Thoracic aorta (tissue), 2 donors: ENCODE measurements at regions not wholly inside any gene's neighbourhood (a gene's known extent, or its start where the extent isn't known, plus 50 kb on each side); places are given as distances from the start of the nearest gene placed in this dataset.
A peak's percentile ranks its signal among the peaks of the same experiment; 100 is the strongest.

Experiments used
- ATAC-seq: fragments of 150-250 bp; one replicate; pipeline ENCODE4 v1.8.0; 2017; ENCODE audit warnings: low read depth; ENCODE audit not compliant: insufficient number of reproducible peaks, low FRiP score
- DNase-seq: peaks from one replicate; pipeline ENCODE4 v3.0.0-alpha.2; 2020; ENCODE audit warnings: low spot score
- H3K27ac ChIP-seq, 2 donors: fragments of 200-600 bp; sonication (generic); 1 replicate in 1 of 2; 2 replicates in 1 of 2; pipeline ENCODE4 v1.5.1; 2016; ENCODE audit warnings: mild to moderate bottlenecking in 2 of 2, moderate library complexity in 2 of 2
- H3K27me3 ChIP-seq: fragments of 200-600 bp; sonication (generic); replicated peaks from 2 replicates; pipeline ENCODE4 v1.6.0; 2016; ENCODE audit warnings: mild to moderate bottlenecking; ENCODE audit not compliant: insufficient read depth
- H3K36me3 ChIP-seq: fragments of 200-600 bp; sonication (generic); one replicate; pipeline ENCODE4 v1.5.1; 2016
- H3K4me1 ChIP-seq, 2 donors: fragments of 200-600 bp; sonication (generic); 1 replicate in 1 of 2; 2 replicates in 1 of 2; pipeline versions ENCODE4 v1.5.1 to v1.6.0; 2016; ENCODE audit warnings: low read depth in 2 of 2, mild to moderate bottlenecking in 1 of 2; ENCODE audit not compliant: control insufficient read depth in 1 of 2
- H3K4me3 ChIP-seq: fragments of 200-600 bp; sonication (generic); 2 replicates; pipeline ENCODE4 v1.5.1; 2016; ENCODE audit warnings: mild to moderate bottlenecking
- H3K9me3 ChIP-seq: fragments of 200-600 bp; sonication (generic); 2 replicates; pipeline ENCODE4 v1.5.1; 2016
- TF ChIP-seq, protein P1 (sequence below): fragments of 200-600 bp; sonication (generic); IDR thresholded peaks from one replicate; pipeline ENCODE4 v1.5.1; 2019; ENCODE audit warnings: antibody characterized with exemption

DNA sequence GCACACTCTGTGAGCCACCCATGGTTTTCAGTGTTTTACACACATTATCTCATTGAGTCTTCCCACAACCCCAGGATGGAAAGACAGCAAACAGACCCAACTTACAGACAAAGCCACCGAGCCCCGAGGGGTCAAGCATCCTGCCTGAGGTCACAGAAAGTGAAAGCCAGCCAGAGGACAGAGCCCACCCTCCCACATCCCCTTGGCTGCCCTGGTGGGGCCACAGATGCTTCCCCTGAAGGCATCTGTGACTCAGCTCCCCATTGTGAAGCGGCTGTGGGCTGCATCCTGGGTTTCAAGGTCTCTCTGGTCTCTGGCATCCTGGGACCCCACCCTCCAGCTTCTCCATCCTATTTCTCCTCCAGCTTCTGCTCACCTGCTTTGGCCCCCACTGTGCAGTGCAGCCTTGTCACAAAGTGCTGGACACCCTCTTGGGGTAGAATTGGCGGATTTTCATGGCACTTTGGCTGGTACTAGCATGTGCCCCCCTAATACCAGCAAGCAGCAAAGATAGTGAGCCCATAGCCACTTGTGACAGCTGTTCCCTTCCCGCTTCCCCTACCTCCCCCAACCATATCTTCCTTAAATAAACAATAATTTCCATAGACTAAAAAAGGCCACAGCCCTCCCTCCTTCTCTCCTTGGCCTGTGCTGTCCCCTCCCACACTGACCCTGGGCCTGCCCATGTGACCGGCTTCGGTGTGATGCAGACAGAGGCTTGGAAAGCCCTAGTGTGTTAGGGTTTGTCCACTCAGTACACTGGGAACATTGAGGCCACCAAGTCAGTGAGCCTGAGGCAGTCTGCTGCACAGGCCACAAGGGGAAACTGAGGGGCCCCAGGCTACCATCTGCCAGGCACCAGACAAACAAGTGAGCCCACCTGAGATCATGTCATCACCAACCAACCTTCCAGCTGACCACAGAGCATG, 53.9 kb upstream of the SHISAL1 start:
- no peak overlapping the region for H3K4me3 ChIP-seq
- DNase-seq, result no peak

DNA sequence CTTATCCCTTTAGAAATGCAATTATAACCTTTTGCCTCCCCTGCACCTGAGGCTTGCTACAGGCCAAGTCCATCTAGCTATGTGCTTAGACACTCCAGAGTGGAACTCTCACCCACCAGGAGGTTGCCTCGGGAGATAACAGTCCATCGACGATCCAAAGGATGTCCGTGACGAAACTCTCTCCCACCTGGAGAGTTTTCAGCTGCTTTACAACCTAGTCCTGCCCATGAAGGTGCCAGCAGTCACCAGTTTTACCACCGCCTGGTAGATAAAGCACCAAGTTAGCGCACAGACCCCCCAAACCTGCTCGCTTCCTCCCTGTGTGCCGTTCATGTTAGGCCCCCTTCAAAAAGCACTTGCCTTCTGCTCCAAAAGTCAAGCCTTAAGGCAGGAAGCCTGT, 53.1 kb upstream of the SHISAL1 start:
- DNase-seq (no peak), ATAC-seq (no peak)
- H3K9me3 ChIP-seq, result no peaks in the 10 kb centered on the region
- H3K27me3 ChIP-seq, result no peaks in the 10 kb centered on the region
- TF ChIP-seq, protein P1, sequence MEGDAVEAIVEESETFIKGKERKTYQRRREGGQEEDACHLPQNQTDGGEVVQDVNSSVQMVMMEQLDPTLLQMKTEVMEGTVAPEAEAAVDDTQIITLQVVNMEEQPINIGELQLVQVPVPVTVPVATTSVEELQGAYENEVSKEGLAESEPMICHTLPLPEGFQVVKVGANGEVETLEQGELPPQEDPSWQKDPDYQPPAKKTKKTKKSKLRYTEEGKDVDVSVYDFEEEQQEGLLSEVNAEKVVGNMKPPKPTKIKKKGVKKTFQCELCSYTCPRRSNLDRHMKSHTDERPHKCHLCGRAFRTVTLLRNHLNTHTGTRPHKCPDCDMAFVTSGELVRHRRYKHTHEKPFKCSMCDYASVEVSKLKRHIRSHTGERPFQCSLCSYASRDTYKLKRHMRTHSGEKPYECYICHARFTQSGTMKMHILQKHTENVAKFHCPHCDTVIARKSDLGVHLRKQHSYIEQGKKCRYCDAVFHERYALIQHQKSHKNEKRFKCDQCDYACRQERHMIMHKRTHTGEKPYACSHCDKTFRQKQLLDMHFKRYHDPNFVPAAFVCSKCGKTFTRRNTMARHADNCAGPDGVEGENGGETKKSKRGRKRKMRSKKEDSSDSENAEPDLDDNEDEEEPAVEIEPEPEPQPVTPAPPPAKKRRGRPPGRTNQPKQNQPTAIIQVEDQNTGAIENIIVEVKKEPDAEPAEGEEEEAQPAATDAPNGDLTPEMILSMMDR, result no peak
- no peaks in the 10 kb centered on the region for H3K36me3 ChIP-seq
- H3K4me3 ChIP-seq, result no peak overlapping the region
- peaks cover 16 to 35% of the 10 kb centered on the region in 2 donors for H3K4me1 ChIP-seq
- no peak overlapping the region for H3K27ac ChIP-seq

More for the DNA sequence above, 53.9 kb upstream of the SHISAL1 start:
- H3K4me1 ChIP-seq, result peaks cover 16 to 27% of the 10 kb centered on the region in 2 donors
- no peaks in the 10 kb centered on the region for H3K36me3 ChIP-seq
- H3K27ac ChIP-seq, result no peak overlapping the region
- TF ChIP-seq, protein P1, result no peak
- ATAC-seq, result no peak
- no peaks in the 10 kb centered on the region for H3K9me3 ChIP-seq
- no peaks in the 10 kb centered on the region for H3K27me3 ChIP-seq

DNA sequence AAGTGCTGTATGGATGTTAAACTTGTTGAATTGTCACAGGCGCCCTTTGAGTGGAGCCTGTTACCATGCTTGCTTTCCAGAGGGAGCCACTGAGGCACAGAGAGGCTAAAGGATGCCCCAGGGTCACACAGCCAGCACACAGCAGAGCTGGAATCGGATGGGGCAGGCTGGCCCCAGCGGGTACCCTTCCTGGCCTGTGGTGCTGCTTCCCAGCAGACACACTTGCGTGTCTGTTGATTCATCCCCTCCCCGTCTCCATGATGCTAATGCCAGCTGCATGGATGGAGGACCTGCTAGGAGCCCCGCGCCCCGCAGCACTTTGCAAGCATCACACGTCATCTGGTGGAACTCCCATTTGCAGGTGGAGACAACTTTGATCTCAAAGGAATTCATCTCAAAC, 52.4 kb upstream of the SHISAL1 start:
- H3K27me3 ChIP-seq, result no peaks in the 10 kb centered on the region
- DNase-seq, result no peak
- no peaks in the 10 kb centered on the region for H3K9me3 ChIP-seq
- H3K27ac ChIP-seq, result no peak overlapping the region
- H3K4me1 ChIP-seq, result peaks cover 20 to 42% of the 10 kb centered on the region in 2 donors
- TF ChIP-seq, protein P1, result no peak
- ATAC-seq, result no peak
- H3K36me3 ChIP-seq, result no peaks in the 10 kb centered on the region
- no peak overlapping the region for H3K4me3 ChIP-seq

DNA sequence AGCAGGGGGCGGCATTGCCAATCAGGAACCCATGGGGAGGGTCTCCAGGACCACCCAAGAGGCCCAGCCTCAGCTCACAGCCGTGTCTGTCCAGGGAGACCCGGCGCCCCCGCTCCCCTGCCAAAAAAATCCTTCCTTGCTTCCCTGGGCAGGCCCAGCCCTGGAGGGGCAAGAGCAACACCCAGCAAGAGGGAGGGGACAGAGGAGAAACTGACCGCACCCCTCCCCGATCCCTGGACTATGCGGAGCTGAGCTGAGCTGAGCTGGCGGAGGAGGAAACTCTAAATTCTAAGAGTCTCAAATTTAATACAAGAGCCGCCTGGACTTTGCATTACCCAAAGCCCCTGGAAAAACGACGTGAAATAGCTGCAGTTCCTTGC, 52.0 kb upstream of the SHISAL1 start:
- peaks cover 24 to 46% of the 10 kb centered on the region in 2 donors for H3K4me1 ChIP-seq
- H3K27ac ChIP-seq, result no peak overlapping the region
- ATAC-seq (no peak), DNase-seq (no peak)
- H3K36me3 ChIP-seq, result no peaks in the 10 kb centered on the region
- TF ChIP-seq, protein P1, result no peak
- no peaks in the 10 kb centered on the region for H3K9me3 ChIP-seq
- no peaks in the 10 kb centered on the region for H3K27me3 ChIP-seq
- H3K4me3 ChIP-seq, result no peak overlapping the region

DNA sequence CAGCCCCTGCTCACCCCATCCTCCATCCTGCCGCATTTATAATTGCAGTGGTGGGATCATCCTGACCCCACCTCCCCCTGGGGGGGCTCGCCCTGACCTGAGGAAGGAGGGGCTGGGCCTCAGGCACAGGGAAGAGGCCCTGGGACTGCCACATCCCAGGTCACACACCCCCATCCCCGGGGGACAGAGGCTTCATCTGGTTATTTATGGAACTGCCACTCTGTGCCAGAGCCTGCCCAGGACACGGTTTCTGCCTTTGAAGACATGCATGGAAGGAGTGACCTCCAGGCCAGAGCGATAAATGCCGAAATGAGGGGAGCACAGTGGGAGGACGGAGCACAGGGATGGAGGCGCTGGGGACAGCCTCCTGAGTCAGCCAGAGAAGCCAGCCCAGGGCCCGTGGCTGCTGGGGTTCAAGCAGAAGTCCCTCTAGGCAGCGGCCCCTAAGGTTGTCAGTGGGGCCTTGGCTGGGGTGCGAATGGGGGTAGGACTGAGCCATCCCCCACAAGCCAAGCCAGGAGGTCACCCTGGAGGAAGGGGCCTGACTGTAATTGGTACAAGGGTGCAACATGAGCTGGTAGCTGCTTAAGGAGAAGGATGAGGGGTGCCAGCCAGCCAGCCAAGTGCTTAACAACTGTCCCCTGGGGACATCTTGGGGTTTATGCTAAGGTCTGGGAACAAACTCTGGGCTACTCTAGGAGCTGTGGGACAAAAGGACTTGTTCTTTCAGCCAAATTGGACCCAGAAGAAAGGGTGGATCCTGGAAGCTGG, 51.4 kb upstream of the SHISAL1 start:
- H3K9me3 ChIP-seq, result no peaks in the 10 kb centered on the region
- DNase-seq, result peak; percentile 46
- TF ChIP-seq, protein P1, result no peak
- H3K4me3 ChIP-seq, result no peak overlapping the region
- ATAC-seq, result no peak
- peaks cover 28 to 52% of the 10 kb centered on the region in 2 donors for H3K4me1 ChIP-seq
- H3K27ac ChIP-seq, result peak overlapping the region; percentile 59 to 85
- H3K36me3 ChIP-seq, result no peaks in the 10 kb centered on the region
- H3K27me3 ChIP-seq, result no peaks in the 10 kb centered on the region
